ENCODE measurements at regions not wholly inside any gene's neighbourhood (a gene's known extent, or its start where the extent isn't known, plus 50 kb on each side); places are given as distances from the start of the nearest gene placed in this dataset.

DNA sequence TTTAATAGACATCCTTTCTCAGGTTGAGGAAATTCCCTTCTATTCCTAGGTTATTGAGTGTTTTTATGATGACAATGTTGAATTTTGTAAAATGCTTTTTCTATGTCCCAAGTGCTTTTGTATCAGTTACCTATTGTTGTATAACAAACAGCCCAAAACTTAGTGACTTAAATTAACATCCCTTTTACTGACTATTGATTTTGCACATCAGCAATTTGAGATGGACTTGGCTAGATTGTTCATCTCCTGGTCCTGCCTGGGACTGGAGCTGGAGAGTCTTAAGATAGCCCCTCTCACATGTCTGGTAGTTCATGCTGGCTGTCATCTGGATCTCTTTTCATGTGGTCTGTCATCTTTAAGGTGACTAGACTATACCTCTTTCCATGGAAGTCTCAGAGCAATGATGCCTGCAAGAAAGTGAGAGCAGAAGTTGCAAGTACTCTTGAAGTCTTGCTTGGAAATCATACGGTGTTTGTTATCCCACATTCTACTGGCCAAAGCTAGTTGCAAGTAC lies 132.6 kb downstream of the RPAP3 start:
- no peak overlapping the region for H3K4me2 ChIP-seq
- TF ChIP-seq Cebpa-rat (IDR thresholded peaks at IDR 0.05), result no peak
- no peak overlapping the region for H3K4me3 ChIP-seq
- no peak overlapping the region for H3K27ac ChIP-seq
- H3K9ac ChIP-seq, result no peak overlapping the region
- H3K4me1 ChIP-seq, result no peaks in the 10 kb centered on the region
- H3K36me3 ChIP-seq, result no peaks in the 10 kb centered on the region
- H3K27me3 ChIP-seq, result no peaks in the 10 kb centered on the region
- no peaks in the 10 kb centered on the region for H3K9me3 ChIP-seq (replicated peaks in 1 of 11)
- no peaks in the 10 kb centered on the region for H4K20me1 ChIP-seq

DNA sequence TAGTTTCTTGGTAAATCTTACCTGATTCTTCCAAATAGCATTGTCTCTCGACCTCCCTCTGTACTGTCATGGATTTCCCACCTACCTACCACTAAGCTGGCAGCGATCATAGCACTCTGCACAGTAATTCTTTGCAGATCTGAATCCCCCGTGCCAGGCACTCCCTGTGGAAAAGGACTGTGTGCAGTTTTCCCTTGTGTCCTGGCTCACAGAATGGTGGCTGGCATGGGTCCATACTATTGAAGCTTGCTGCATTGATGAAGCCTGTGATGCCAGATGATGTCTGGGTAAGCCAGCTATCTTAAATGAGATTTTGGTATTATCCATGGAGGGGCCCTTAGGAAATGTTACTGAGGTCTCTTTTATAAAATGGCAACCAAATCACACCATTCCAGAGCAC lies 135.7 kb downstream of the RPAP3 start:
- H3K27ac ChIP-seq, result no peak overlapping the region
- TF ChIP-seq Cebpa-rat (IDR thresholded peaks at IDR 0.05), result no peak
- H3K27me3 ChIP-seq, result no peaks in the 10 kb centered on the region

DNA sequence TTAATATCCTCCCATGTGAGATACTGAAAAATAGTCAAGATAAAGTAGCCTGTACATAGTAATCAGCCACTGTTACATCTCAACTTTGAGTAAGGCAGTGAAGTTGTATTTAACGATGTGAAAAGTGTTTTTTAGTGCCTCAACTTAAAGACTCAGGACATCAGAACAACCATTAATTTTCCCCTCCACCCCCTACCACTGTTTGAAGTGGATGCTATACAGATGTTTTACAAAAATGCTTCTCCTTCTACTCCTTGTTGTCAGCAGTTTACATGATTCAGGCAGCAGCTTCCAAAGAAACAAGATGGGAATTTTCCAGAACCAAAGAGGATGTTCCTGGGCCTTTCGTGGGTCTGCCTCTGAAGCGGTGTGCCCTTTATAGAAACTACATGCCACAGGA lies 143.6 kb downstream of the RPAP3 start:
- no peak overlapping the region for H3K9ac ChIP-seq
- no peaks in the 10 kb centered on the region for H3K4me1 ChIP-seq
- H3K4me2 ChIP-seq, result no peak overlapping the region
- no peak overlapping the region for H3K27ac ChIP-seq
- peaks cover 0 to 13% (median 4%) of the 10 kb centered on the region in 11 experiments; a peak in 2 of 22 replicates for H3K9me3 ChIP-seq (replicated peaks in 1 of 11)
- no peaks in the 10 kb centered on the region for H4K20me1 ChIP-seq
- no peak for TF ChIP-seq Cebpa-rat (IDR thresholded peaks at IDR 0.05)
- no peak overlapping the region for H3K4me3 ChIP-seq
- H3K27me3 ChIP-seq, result no peaks in the 10 kb centered on the region
- H3K36me3 ChIP-seq, result no peaks in the 10 kb centered on the region

More for the DNA sequence above, 135.7 kb downstream of the RPAP3 start:
- Histone ChIP-seq H3K9me3 (replicated peaks in 1 of 11) (no peaks in the 10 kb centered on the region), H3K4me3 (no peak overlapping the region), H4K20me1 (no peaks in the 10 kb centered on the region), H3K4me2 (no peak overlapping the region), H3K36me3 (no peaks in the 10 kb centered on the region), H3K9ac (no peak overlapping the region), H3K4me1 (no peaks in the 10 kb centered on the region)

DNA sequence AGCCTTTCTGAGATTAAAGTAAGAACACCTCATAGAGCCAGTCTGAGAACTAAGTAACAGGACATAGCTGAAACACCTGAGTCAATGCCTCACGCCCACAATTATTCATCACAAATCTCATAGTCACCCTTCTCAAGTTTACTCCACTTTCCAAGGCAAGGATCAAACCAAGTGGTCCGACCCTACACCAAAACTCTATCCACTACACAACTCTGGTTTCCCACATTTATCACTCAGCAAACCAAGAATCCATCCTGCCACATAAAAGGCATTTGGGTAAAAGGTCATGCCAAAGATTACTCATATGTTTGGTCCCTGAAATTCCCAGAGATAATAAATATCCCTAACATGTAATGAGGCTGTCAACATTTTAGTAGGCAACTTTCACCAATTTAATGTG lies 144.1 kb downstream of the RPAP3 start:
- H3K4me2 ChIP-seq, result no peak overlapping the region

DNA sequence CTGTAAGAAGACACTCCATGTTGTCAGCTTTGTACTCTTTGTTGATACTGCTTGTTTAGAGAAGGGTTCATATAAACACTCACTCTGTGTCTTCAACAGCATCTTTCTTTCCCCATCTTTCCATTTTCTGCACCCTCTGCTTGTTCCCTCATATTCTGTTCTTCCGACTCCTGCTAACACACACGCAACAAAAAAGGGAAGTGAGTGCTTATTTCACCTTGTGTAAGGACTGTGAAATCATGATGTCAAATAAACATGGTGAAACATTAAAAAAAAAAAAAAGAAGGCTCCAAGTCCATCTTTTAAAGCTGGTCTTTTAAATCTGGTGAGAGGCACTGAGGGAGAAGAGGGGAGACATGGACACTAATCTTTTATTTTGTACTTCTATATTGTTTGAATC lies 145.4 kb downstream of the RPAP3 start:
- Histone ChIP-seq H3K9me3 (replicated peaks in 1 of 11) (peaks cover 0 to 13% (median 4%) of the 10 kb centered on the region in 11 experiments; a peak in 2 of 22 replicates), H3K4me3 (no peak overlapping the region), H3K9ac (no peak overlapping the region), H4K20me1 (no peaks in the 10 kb centered on the region), H3K27ac (no peak overlapping the region), H3K36me3 (no peaks in the 10 kb centered on the region), H3K4me2 (no peak overlapping the region), H3K4me1 (no peaks in the 10 kb centered on the region), H3K27me3 (no peaks in the 10 kb centered on the region)
- no peak for TF ChIP-seq Cebpa-rat (IDR thresholded peaks at IDR 0.05)

More for the DNA sequence above, 144.1 kb downstream of the RPAP3 start:
- no peaks in the 10 kb centered on the region for H3K27me3 ChIP-seq
- no peak overlapping the region for H3K9ac ChIP-seq
- H3K36me3 ChIP-seq, result no peaks in the 10 kb centered on the region
- peaks cover 0 to 13% (median 4%) of the 10 kb centered on the region in 11 experiments; a peak in 2 of 22 replicates for H3K9me3 ChIP-seq (replicated peaks in 1 of 11)
- no peak for TF ChIP-seq Cebpa-rat (IDR thresholded peaks at IDR 0.05)
- H3K27ac ChIP-seq, result no peak overlapping the region
- H4K20me1 ChIP-seq, result no peaks in the 10 kb centered on the region
- no peaks in the 10 kb centered on the region for H3K4me1 ChIP-seq
- no peak overlapping the region for H3K4me3 ChIP-seq

DNA sequence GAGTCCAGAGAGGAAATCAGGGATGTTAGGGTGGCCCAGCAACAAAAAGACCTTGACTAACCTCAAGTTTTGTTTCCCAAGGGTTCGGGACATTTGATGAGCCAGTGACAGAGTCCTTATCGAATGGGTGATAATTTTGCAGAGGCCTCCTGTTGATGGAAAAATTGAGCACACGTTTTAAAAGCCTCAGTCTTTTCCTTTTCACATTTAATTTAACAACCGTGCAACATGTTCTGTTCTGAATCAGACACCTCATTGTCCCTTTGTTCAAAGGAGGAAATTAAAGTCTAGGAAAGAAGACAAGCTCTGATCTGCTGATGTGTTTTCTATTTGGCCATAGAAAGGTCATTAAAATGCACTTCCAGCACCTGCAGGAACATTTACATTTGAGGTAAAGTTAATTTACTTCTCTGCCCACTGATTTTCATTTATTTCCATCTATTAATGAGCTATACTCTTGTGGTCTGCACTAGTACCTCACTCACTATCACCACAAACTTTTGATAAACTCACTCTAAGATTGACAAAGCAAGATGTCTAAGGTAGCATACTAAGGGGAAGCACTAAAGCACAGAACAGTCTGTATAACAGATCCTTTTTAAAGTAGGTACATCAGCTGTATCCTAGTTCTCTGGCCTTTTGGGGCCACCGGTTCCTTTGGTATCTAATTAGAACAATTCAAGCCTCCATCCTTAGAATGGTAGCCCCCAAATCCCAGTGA lies 147.0 kb downstream of the RPAP3 start:
- no peaks in the 10 kb centered on the region for H3K27me3 ChIP-seq
- no peak overlapping the region for H3K27ac ChIP-seq
- no peak for TF ChIP-seq Cebpa-rat (IDR thresholded peaks at IDR 0.05)
- no peak overlapping the region for H3K4me3 ChIP-seq
- H4K20me1 ChIP-seq, result no peaks in the 10 kb centered on the region
- no peaks in the 10 kb centered on the region for H3K36me3 ChIP-seq
- no peaks in the 10 kb centered on the region for H3K4me1 ChIP-seq
- peaks cover 0 to 12% (median 3%) of the 10 kb centered on the region in 11 experiments; a peak in 10 of 22 replicates for H3K9me3 ChIP-seq (replicated peaks in 1 of 11)
- no peak overlapping the region for H3K9ac ChIP-seq
- H3K4me2 ChIP-seq, result no peak overlapping the region

DNA sequence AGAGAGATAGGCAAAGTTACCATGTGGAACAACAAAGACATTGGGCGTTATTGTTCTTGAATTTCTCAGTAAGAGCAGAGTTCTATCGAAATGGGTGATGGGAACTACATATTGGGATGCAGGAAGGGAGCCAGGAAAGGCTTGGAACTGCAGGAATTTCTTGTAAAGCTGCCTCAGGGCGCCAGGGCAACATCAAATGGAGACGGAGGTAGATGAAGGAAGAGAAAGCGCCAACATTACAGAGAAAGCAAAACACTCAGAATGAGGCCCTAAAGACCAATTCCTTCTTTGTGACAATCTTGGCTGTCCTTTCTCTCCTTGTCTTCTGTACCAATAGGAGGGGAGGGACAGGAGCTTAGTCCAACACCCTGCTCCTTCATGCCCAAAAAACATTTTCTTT lies 148.4 kb downstream of the RPAP3 start:
- peaks cover 12 to 20% (median 17%) of the 10 kb centered on the region in 11 experiments for H3K9me3 ChIP-seq (replicated peaks in 1 of 11)

DNA sequence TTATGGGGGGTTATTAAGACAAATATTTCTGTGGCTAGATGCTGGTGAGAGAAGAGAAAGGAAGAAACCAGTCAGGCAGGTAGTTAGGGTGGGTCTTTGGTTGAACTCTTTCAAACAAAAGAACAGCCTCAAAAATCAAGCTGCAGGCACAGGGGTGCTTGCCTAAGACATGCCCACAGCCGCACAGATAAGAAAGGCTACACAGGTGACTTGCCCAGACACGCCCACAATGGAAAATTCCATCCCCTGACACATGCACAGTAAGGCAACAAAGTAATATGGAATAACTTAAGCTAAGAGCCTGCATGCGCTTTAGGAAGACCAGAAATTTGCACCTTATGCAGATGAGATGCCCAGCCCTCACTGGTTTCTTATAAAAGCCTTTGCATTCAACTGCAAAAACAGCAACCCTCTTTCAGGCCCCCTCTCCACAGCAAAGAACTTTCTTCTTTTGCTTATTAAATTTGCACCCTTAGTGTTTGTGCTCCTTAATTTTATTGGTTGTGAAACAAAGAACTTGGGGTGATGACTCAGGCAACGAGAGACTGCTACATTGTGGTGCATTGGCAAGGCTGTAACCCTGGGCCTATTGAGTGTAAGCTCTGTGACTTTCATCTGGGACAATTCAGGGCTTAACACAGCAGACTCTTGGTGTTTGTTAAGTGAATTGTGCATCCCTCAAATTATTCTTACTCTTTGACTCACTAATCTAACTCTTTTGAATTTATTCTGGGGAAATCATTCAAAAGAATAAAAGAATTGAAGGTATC lies 149.4 kb downstream of the RPAP3 start:
- Histone ChIP-seq H3K27ac (no peak overlapping the region), H3K9me3 (replicated peaks in 1 of 11) (peaks cover 14 to 29% (median 22%) of the 10 kb centered on the region in 11 experiments), H3K4me1 (no peaks in the 10 kb centered on the region), H3K27me3 (no peaks in the 10 kb centered on the region), H3K4me3 (no peak overlapping the region), H3K4me2 (no peak overlapping the region), H3K9ac (no peak overlapping the region), H3K36me3 (no peaks in the 10 kb centered on the region), H4K20me1 (no peaks in the 10 kb centered on the region)
- TF ChIP-seq Cebpa-rat (IDR thresholded peaks at IDR 0.05), result no peak

More for the DNA sequence above, 148.4 kb downstream of the RPAP3 start:
- H4K20me1 ChIP-seq, result no peaks in the 10 kb centered on the region
- no peak overlapping the region for H3K27ac ChIP-seq
- TF ChIP-seq Cebpa-rat (IDR thresholded peaks at IDR 0.05), result no peak
- no peak overlapping the region for H3K9ac ChIP-seq
- no peak overlapping the region for H3K4me3 ChIP-seq
- no peaks in the 10 kb centered on the region for H3K27me3 ChIP-seq
- no peaks in the 10 kb centered on the region for H3K36me3 ChIP-seq
- H3K4me2 ChIP-seq, result no peak overlapping the region
- no peaks in the 10 kb centered on the region for H3K4me1 ChIP-seq

DNA sequence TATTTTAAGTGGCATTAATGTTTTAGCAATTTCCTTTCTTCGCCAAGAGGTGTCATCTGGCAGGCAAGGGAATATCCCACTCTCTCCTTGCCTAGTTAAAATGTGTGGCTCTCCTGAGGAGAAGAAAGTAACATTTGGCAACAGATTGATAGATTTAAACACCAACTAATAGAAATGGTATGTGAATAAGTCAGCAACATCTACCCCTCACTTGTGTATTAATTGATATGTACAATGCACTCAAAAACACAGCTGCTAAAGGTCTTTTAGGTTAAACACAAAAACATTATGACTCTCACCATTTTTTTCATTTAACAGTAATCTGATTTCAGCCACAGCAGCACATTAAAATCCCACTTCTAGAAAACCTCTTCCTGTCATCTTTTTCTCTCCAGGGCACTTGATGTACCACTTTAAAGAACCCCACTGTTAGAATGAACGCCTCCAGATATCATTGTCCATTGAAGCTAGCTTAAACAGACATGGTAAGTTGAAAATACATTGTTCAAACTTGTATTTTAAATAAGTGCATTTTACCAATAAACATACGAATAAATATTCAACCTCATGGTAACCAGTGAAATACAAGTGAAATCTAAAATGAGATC lies 151.7 kb downstream of the RPAP3 start:
- Histone ChIP-seq H3K27ac (no peak overlapping the region), H3K4me3 (no peak overlapping the region), H3K4me1 (no peaks in the 10 kb centered on the region), H4K20me1 (no peaks in the 10 kb centered on the region), H3K36me3 (no peaks in the 10 kb centered on the region), H3K9ac (no peak overlapping the region), H3K4me2 (no peak overlapping the region), H3K9me3 (replicated peaks in 1 of 11) (peaks cover 14 to 30% (median 22%) of the 10 kb centered on the region in 11 experiments), H3K27me3 (no peaks in the 10 kb centered on the region)
- no peak for TF ChIP-seq Cebpa-rat (IDR thresholded peaks at IDR 0.05)

Data from BLaER1 treated with 17β-estradiol and CSF1 and Interleukin-3, amounts not matched to agents 10 nM and 100 nM (cell line).